GM21515 (cell line): ENCODE measurements at regions not wholly inside any gene's neighbourhood (a gene's known extent, or its start where the extent isn't known, plus 50 kb on each side); places are given as distances from the start of the nearest gene placed in this dataset.

Source experiments
- ATAC-seq: cut with Tn5 transposase; IDR thresholded peaks from one replicate; pipeline ENCODE4 v1.9.1; 2021; ENCODE audit not compliant: unreplicated experiment

GRCh38 chr13:109533350-109533749 is 253.0 kb downstream of the IRS2 start:
- ATAC-seq, result no peak

GRCh38 chr13:109529964-109530363 is 256.4 kb downstream of the IRS2 start:
- no peak for ATAC-seq

GRCh38 chr13:109521719-109522118 is 264.7 kb downstream of the IRS2 start:
- no peak for ATAC-seq

- ATAC-seq, result no peak
Measured at GRCh38 chr13:109517517-109517916, 268.9 kb downstream of the IRS2 start.

GRCh38 chr13:109516186-109516585 is 270.2 kb downstream of the IRS2 start:
- no peak for ATAC-seq

- no peak for ATAC-seq
Measured at GRCh38 chr13:109510013-109510412, 276.4 kb downstream of the IRS2 start.

- ATAC-seq, result no peak
Measured at GRCh38 chr13:109509154-109509900, 277.1 kb downstream of the IRS2 start.

- ATAC-seq, result no peak
Measured at GRCh38 chr13:109500146-109500773, 286.1 kb downstream of the IRS2 start.

GRCh38 chr13:109497917-109498316 is 288.5 kb downstream of the IRS2 start:
- ATAC-seq, result no peak

- no peak for ATAC-seq
Measured at GRCh38 chr13:109496216-109496615, 290.2 kb downstream of the IRS2 start.

GRCh38 chr13:109494925-109495369 is 291.4 kb downstream of the IRS2 start:
- no peak for ATAC-seq

GRCh38 chr13:109485136-109485794 is 301.1 kb downstream of the IRS2 start:
- no peak for ATAC-seq

GRCh38 chr13:109483284-109483683 is 303.1 kb downstream of the IRS2 start:
- no peak for ATAC-seq

- no peak for ATAC-seq
Measured at GRCh38 chr13:109481040-109481439, 305.3 kb downstream of the IRS2 start.

- ATAC-seq, result no peak
Measured at GRCh38 chr13:109480011-109480955, 306.1 kb downstream of the IRS2 start.

GRCh38 chr13:109479534-109479933 is 306.8 kb downstream of the IRS2 start:
- ATAC-seq, result no peak

- ATAC-seq, result no peak
Measured at GRCh38 chr13:109476001-109476400, 310.4 kb downstream of the IRS2 start.

- no peak for ATAC-seq
Measured at GRCh38 chr13:109468123-109468522, 318.3 kb downstream of the IRS2 start.

GRCh38 chr13:109465148-109465547 is 321.2 kb downstream of the IRS2 start:
- ATAC-seq, result no peak

- no peak for ATAC-seq
Measured at GRCh38 chr13:109454167-109454917, 332.0 kb downstream of the IRS2 start.
